ENCODE measurements at regions not wholly inside any gene's neighbourhood (a gene's known extent, or its start where the extent isn't known, plus 50 kb on each side); places are given as distances from the start of the nearest gene placed in this dataset.
"Not testable (repeated sequence)": the region's sequence is repeated elsewhere in the genome, so short reads cannot be mapped to it uniquely, and the experiment has no call there.

DNA sequence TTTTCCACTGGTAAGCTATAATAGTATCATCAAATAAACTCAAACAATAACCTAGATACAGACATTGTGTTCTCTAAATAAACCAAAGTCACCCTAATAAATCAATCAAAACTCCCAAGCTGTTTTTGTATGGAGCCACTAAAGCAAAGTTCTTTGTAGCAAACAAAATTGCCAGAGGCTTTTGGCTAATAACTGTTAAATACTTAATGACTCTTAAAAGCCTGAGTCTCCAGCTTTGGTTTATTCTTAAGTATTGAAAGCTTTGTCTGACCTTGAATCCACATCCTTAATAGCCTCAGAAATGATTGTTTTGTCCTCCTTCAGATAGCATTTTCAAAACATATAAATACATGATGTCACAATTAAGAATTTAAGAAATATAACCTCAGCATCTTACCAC is 725.3 kb downstream of the SI start:
- intact Hi-C loops (cut with DNase I), result no loop called here
- no peak for DNase-seq (ENCODE audit: low spot score)
- ATAC-seq, result no peak

DNA sequence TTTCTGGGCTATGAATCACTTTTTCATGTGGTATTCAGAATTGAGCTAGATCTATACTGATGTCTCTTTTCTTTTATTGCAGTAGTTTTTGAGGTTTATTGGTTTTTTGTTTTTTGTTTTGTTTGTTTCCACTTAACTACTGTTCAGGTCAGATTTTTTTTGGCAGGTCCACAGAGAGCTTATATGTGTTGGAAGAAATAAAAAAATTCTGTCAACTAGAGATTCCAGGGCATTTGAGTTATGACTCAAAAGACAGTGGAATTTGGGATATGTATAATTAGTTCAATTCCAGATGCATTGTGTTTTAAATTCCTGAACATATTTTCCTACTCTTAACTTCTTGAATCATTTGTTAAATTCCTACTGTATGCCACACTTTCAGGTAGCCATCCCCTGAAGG is 727.2 kb downstream of the SI start:
- intact Hi-C loops (cut with DNase I), result no loop called here
- ATAC-seq, result no peak
- DNase-seq (ENCODE audit: low spot score), result no peak

DNA sequence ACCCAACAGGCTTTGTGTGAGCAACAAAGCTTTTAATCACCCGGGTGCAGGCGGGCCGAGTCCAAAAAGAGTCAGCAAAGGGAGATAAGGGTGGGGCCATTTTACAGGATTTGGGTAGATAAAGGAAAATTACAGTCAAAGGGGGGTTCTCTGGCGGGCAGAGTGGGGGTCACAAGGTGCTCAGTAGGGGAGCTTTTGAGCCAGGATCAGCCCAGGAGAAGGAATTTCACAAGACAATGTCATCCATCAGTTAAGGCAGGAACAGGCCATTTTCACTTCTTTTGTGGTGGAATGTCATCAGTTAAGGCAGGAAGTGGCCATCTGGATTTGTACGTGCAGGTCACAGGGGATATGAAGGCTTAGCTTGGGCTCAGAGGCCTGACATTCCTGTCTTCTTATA is 736.1 kb downstream of the SI start:
- ATAC-seq; intact Hi-C loops (cut with DNase I); DNase-seq (ENCODE audit: low spot score): not testable (repeated sequence)

DNA sequence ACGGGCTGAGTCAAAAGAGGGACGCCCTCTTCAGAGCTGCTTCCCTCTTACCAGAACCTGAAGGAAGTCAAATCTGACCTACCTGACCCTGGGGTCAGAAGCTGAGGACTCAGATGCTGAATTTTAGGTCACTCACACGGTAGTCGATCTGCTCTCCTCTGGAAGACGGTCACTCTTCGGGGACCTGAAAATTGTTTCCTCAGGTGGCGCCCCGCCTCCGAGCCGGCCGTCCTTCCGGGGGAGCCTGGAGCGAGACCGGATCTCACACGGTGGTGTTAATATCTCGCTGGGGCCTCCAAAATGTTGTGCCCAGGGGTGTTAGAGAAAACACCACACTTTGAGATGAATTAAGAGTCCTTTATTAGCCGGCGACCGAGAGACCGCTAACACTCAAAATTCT is 737.2 kb downstream of the SI start:
- ATAC-seq, result no peak
- DNase-seq (ENCODE audit: low spot score), result no peak
- intact Hi-C loops (cut with DNase I), result no loop called here

DNA sequence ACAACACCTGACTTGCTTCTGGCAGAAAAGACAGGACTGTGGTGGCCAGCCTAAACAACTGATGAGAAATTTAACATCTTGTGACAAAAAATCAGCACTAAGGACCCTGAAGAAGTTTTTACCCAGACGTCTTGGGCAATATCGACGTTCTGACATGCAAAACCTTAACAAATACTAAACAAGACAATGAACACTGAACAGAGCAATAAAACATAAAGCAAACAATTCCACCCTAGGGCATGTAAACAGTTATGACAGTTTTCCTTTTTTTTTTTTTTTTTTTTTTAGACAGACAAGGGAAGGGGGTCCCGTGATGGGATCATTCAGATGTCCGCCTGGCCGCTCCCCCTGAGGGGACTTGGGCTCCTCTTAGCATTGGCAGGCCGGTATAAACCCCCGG is 738.0 kb downstream of the SI start:
- ATAC-seq (no peak), DNase-seq (ENCODE audit: low spot score) (no peak)
- intact Hi-C loops (cut with DNase I), result no loop called here

DNA sequence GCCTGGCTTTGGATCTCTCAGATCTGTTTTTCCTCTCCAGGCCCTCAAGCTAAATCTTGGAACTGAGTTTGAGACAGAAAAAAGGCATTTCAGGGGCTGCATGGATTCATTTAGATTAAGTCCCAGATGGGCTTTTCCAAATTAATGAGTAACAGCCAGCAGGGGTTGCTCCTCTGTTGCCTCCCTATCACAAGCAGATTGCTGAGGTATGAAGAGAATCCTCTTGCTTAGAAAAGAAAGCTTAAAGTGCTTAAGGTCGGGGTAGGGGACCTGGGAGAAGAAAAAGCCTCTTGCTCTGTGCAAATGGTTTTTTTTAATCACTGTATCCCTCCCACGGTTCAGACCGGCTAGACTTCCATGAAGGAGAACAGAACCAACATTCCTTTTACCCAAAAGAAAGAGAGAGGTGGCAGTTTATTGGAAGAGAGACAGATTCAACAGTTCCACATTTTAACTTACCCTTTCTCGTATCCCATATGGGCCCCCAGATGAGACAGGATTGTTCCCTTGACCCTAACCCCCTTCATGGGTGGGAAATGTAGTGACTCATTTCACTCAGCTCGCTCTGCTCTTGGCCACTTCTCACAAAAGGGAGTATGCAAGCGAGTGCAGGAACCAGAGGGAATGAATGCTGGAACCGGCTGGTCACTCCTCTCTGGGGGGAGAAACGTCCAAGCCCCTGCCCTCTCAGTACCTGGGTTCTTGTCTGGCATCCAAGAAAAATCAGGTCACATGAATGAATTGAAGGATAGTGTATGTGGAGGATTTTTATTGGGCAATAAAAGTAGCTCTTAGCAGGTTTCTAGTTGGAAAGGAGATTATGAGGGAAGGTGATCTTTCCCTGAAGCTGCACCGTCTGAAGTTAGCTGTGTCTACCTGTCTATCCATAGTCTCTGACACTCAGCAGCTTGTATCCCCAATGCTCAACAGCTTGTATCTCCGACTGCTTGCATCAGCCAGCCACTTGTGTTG is 745.2 kb downstream of the SI start:
- DNase-seq (ENCODE audit: low spot score) (no peak), ATAC-seq (peak; percentile 32)
- intact Hi-C loops (cut with DNase I), result no loop called here

DNA sequence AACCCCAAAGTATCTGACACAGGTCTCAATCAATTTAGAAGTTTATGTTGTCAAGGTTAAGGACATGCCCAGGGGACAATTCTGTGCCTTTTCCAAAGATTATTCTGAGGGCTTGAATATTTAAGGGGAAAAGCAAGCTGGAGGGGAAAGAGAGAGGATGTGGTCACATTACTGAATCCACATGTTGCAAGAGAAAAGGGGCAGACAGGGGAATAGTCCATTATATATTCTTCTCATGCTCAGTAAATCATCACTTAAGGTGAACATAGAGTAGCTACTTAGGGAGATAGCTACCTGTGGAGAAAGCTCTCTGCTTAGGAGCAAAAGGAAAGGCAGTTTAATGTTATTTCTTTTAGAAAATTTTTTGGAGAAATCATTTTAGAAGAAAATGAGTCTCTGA is 751.6 kb downstream of the SI start:
- ATAC-seq (no peak), DNase-seq (ENCODE audit: low spot score) (no peak)
- intact Hi-C loops (cut with DNase I), result no loop called here

DNA sequence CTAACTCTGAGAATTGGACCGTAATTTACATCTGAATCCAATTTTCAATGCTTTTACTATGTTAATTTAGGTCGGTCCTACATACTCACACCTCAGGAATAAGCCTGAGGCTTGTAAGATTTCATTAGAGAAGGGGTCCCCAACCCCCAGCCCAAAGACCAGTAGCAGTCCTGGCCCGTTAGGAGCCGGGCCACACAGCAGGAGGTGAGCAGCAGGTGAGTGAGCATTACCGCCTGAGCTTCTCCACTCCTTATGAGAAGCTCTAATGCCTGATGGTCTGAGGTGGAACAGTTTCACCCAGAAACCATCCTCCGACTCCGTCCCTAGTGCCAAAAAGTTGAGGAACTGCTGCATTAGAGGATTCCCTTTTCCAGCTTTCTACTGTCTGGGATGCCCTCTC is 757.3 kb downstream of the SI start:
- no peak for DNase-seq (ENCODE audit: low spot score)
- ATAC-seq, result no peak
- intact Hi-C loops (cut with DNase I), result no loop called here

DNA sequence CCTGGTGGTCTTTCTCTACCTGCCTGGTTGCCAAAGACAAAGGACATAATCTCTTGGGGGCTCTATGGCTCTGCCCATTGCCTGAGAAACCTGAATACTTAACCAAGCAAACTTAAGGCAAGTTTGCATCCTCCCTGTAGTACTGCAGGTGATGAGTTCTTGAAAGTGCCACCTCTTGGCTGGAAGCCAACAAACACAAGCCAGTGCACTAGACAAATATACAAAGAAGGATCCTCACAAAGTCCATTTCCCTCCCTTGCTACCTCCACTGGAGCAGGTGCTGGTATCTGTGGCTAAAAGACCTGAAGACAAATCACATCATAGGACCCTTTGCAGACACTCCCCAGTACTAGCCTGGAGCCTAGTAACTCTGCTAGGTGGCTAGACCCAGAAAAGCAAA is 772.3 kb downstream of the SI start:
- no peak for DNase-seq (ENCODE audit: low spot score)
- ATAC-seq, result no peak
- intact Hi-C loops (cut with DNase I), result no loop called here

DNA sequence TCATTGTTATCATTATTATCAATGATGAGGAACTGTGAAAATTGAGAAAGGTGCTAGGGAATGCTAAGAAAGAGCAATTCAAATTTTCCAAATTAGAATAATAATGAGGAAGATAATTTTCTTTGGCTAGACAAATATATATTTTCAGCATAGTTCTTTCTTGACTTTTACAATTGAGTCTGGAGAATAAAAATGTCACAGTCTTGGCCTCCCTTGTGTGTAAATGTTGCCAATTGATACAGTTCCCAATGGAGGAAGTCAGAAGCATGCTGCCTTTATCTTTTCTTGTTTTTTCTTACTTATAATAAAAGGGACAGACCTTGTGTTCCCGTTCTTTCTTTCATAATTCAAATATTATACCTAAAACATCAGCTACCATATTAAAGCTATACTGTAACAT is 774.4 kb downstream of the SI start:
- DNase-seq (ENCODE audit: low spot score) (no peak), ATAC-seq (no peak)
- intact Hi-C loops (cut with DNase I), result no loop called here

DNA sequence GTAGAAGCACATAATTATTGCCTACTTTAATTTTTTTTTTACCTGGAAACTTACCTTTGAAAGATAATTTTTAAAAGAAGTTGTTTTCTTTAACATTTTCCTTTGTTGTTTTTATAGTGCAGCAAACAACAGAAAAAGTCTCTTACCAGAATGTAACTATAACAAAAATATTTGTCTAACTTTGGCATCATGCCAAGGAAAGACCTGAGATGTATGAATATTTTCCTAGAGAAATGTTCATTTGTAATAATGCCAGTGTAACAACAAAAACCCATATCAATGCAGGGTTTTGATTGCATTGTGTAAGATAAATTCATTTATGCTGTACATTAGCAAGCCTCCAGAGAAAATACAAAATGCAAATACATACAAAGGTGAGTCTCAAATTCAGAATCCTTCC is 775.7 kb downstream of the SI start:
- ATAC-seq (no peak), DNase-seq (ENCODE audit: low spot score) (no peak)
- intact Hi-C loops (cut with DNase I), result no loop called here

DNA sequence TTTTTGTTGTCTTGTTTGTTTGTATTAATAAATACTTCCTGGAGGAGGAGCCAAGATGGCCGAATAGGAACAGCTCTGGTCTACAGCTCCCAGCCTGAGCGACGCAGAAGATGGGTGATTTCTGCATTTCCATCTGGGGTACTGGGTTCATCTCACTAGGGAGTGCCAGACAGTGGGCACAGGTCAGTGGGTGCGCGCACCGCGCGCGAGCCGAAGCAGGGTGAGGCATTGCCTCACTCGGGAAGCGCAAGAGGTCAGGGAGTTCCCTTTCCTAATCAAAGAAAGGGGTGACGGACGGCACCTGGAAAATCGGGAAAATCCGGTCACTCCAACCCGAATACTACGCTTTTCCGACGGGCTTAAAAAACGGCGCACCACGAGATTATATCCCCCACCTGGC is 786.8 kb downstream of the SI start:
- intact Hi-C loops (cut with DNase I); DNase-seq (ENCODE audit: low spot score); ATAC-seq: not testable (repeated sequence)

DNA sequence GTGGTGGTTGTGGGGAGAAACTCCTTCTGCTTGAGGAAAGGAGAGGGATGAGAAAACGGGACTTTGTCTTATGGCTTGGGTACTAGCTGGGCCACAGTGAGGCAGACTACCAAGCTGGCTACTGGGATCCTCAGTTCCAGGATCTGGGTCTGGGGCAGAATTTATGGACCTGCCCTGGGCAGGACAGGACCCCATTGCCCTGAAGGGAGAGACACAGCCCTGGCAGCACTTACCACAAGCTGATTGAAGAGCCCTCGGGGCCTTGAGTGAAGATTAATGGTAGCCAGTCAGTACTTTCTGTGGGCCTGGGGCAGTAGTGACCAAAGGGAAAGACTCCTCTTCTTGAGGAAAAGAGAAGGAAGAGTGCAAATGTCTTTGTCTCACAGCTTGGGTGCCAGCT is 799.7 kb downstream of the SI start:
- intact Hi-C loops (cut with DNase I), result no loop called here
- no peak for DNase-seq (ENCODE audit: low spot score)
- no peak for ATAC-seq

DNA sequence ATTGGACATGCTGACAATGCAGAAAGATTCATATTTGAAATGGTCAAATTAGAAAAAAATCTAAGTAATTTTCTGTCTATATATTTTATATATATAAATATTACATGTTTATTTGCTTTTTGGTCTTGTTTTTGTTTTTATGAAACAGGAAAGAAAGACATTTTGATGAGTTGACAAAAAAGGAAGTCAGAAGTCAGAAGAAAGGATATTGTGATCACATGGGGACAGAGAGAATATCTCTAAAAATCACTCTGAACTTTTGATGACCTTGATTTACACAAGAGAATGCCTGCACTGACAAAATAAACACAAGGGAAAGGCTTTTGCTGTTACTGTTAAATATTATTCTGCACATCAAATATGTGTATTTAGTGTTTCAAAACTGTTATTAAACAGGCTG is 811.2 kb downstream of the SI start:
- ATAC-seq (no peak), DNase-seq (ENCODE audit: low spot score) (no peak)
- intact Hi-C loops (cut with DNase I), result no loop called here

DNA sequence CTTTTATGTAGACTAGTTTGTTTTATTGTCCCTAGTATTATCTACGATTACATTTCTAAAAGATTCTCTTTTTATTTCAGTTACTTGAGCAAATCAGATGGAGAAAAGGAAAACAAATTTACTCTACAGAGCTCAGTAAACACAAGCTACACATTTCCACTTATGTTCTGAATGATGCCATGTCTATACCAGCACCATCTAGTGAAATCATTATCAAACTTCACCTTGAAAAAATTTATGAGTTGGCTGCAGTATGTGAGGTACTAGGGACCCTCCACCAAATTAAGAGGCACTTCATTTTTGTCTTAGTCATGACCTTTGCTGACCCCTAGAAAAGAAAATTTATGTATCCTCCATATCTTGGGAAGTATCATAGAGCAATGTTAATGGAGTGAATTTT is 827.4 kb downstream of the SI start:
- ATAC-seq, result no peak
- no peak for DNase-seq (ENCODE audit: low spot score)
- intact Hi-C loops (cut with DNase I), result no loop called here

DNA sequence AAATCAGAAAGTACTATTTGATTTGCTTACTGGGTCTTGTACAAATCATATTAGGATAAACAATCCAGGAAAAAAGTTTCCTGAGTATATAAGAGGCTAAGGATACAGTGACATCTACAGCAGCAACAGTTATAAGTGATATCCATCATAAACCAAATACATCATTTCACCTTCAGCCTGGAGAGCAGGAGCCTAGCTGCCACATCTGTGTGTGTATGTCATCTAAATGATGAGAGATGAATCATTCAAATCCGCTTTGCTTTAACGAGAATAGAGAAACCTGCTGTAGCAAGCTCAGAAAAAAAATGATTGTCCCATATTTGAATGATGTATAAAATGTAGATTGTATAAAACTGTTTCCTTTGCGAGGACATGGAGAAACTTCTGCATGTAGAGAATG is 841.4 kb downstream of the SI start:
- ATAC-seq, result no peak
- no peak for DNase-seq (ENCODE audit: low spot score)
- intact Hi-C loops (cut with DNase I), result no loop called here

DNA sequence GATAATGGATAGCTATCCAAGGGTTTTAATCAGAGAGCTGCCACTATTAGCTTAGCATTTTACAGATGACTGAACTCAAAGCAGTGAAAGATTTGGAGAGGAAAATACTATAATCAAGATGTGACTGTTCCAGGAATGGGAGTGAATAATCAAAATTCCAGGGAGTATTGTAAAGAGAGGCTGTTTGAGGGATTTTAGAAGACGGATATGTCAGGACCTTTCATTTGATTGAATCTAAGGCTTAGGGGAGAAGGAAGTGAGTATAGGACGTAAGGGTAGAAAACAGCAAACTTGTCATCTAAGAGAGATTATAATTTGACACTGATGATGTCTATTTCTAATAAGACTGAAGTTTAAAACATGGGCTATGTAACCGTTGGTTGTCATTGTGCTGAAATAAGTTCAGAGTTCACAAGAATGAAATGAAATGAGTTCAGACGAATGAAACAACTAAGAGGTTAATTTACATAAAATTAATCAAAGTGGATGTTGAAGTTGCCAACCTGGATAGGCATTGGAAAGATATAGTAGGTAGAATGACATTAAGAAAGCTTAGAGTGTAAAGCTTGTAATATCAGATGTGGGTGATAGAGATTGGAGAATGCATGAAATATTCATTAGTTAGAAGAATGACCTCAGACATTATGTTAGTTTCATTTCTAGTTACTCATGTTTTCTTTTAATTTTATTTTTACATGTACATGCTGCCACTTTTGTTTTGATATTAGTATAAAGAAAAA is 842.8 kb downstream of the SI start:
- no peak for ATAC-seq
- intact Hi-C loops (cut with DNase I), result no loop called here
- DNase-seq (ENCODE audit: low spot score), result no peak

DNA sequence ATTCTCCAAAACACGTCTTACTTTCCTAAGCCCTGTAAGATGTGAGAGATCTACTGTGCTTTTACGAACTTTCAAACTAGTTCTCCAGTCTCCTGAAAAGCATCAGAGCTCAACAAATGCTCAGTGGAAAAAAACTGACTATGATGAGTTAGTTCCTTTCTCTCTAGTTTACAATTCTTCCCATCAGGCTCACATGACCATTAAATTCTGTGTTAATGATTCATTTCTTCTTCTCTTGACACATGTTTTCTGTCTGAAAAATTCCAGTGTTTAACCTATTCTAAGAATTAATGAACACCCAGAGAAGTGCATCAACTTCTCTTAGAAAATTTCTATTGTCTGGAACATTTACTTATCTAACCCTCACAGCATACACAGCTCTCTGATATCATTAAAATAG is 844.3 kb downstream of the SI start:
- no peak for DNase-seq (ENCODE audit: low spot score)
- ATAC-seq, result no peak
- intact Hi-C loops (cut with DNase I), result no loop called here

DNA sequence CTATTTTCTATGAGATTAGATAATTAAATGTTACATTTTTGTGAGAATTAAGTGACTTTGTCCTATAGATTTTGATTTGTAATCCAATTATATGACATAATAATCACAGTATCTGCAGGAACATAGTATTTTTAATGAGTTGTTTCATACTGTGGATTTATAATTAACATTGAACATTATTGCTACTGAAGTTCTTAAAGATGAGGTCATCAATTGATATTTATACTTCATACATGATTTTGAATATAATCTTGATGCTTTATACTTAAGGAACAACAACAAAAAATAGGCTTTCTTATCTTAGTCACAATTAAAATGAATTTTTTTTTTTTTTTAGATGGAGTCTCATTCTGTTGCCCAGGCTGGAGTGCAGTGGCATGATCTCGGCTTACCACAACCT is 846.6 kb downstream of the SI start:
- intact Hi-C loops (cut with DNase I), result no loop called here
- ATAC-seq (no peak), DNase-seq (ENCODE audit: low spot score) (no peak)

DNA sequence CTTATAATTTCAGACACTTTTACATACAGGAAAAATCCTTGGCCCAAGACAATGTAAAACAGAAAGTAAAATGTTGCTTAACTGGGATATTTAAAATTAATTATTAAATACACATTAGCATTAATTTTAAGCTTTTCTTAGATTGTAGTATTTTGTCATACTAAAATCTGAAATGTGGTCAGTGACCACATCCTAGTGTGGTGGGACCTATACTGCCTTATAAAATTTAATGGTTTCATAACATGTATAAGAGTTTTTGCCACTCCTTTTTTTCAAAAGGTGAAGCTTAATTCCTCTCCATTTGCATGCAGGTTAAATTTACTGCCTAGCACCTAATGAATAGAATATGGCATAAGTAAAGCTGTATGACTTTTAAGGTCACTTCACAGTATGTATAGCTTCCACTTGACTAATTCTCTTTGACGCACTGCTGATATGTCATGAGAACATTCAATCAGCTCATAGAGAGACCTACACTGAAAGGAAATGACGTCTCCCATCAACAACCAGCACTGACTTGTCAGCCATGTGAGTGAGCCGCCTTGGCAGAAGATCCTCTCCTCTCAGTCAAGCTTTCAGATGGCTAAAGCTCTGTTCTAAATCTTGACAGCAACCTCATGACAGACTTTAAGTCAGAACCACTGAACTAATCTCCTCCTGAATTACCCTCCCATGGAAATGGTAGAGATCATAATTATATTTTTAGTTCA is 847.8 kb downstream of the SI start:
- intact Hi-C loops (cut with DNase I), result no loop called here
- DNase-seq (ENCODE audit: low spot score) (no peak), ATAC-seq (no peak)

Data from sciatic nerve (tissue), 2 donors.